ENCODE measurements at regions not wholly inside any gene's neighbourhood (a gene's known extent, or its start where the extent isn't known, plus 50 kb on each side); places are given as distances from the start of the nearest gene placed in this dataset.

- peaks cover 2% of the 10 kb centered on the region for H3K27me3 Mint-ChIP-seq (ENCODE audit: low read depth)
- no peak for TF ChIP-seq CTCF (IDR thresholded peaks at IDR 0.05)
- no peaks in the 10 kb centered on the region for H3K36me3 Mint-ChIP-seq (ENCODE audit: low read depth)
- no peak overlapping the region for H3K27ac Mint-ChIP-seq (ENCODE audit: unreplicated experiment)
- H3K4me1 Mint-ChIP-seq (ENCODE audit: low read depth) = peaks cover 26% of the 10 kb centered on the region
- H3K4me3 Mint-ChIP-seq (ENCODE audit: unreplicated experiment) = no peak overlapping the region
- no peaks in the 10 kb centered on the region for H3K9me3 Mint-ChIP-seq (ENCODE audit: low read depth)
- DNase-seq (ENCODE audit: low spot score) = no peak
Observed at GRCh38 chr10:124182088-124182541, 88.7 kb upstream of the CHST15 start.

- H3K27me3 Mint-ChIP-seq (ENCODE audit: low read depth) = peaks cover 2% of the 10 kb centered on the region
- peaks cover 31% of the 10 kb centered on the region for H3K4me1 Mint-ChIP-seq (ENCODE audit: low read depth)
- H3K4me3 Mint-ChIP-seq (ENCODE audit: unreplicated experiment) = no peak overlapping the region
- no peaks in the 10 kb centered on the region for H3K9me3 Mint-ChIP-seq (ENCODE audit: low read depth)
- DNase-seq (ENCODE audit: low spot score) = no peak
- H3K27ac Mint-ChIP-seq (ENCODE audit: unreplicated experiment) = no peak overlapping the region
- H3K36me3 Mint-ChIP-seq (ENCODE audit: low read depth) = no peaks in the 10 kb centered on the region
- TF ChIP-seq CTCF (IDR thresholded peaks at IDR 0.05) = no peak
Observed at GRCh38 chr10:124181656-124182055, 88.3 kb upstream of the CHST15 start.

GRCh38 chr10:124180947-124181549, 87.7 kb upstream of the CHST15 start:
- Mint-ChIP-seq H3K36me3 (ENCODE audit: low read depth) (no peaks in the 10 kb centered on the region), H3K9me3 (ENCODE audit: low read depth) (no peaks in the 10 kb centered on the region), H3K4me1 (ENCODE audit: low read depth) (peaks cover 37% of the 10 kb centered on the region), H3K27ac (ENCODE audit: unreplicated experiment) (peak overlapping the region; percentile 33), H3K4me3 (ENCODE audit: unreplicated experiment) (no peak overlapping the region), H3K27me3 (ENCODE audit: low read depth) (peaks cover 2% of the 10 kb centered on the region)
- TF ChIP-seq CTCF (IDR thresholded peaks at IDR 0.05) = no peak
- no peak for DNase-seq (ENCODE audit: low spot score)

GRCh38 chr10:124180044-124180745, 86.8 kb upstream of the CHST15 start:
- Mint-ChIP-seq H3K27ac (ENCODE audit: unreplicated experiment) (no peak overlapping the region), H3K36me3 (ENCODE audit: low read depth) (no peaks in the 10 kb centered on the region), H3K27me3 (ENCODE audit: low read depth) (peaks cover 2% of the 10 kb centered on the region), H3K4me1 (ENCODE audit: low read depth) (peaks cover 45% of the 10 kb centered on the region), H3K4me3 (ENCODE audit: unreplicated experiment) (no peak overlapping the region), H3K9me3 (ENCODE audit: low read depth) (no peaks in the 10 kb centered on the region)
- no peak for DNase-seq (ENCODE audit: low spot score)
- no peak for TF ChIP-seq CTCF (IDR thresholded peaks at IDR 0.05)

GRCh38 chr10:124179308-124180043, 86.1 kb upstream of the CHST15 start:
- H3K27ac Mint-ChIP-seq (ENCODE audit: unreplicated experiment) = no peak overlapping the region
- no peak for TF ChIP-seq CTCF (IDR thresholded peaks at IDR 0.05)

More at GRCh38 chr10:124179308-124180043, 86.1 kb upstream of the CHST15 start:
- Mint-ChIP-seq H3K4me1 (ENCODE audit: low read depth) (peaks cover 50% of the 10 kb centered on the region), H3K36me3 (ENCODE audit: low read depth) (no peaks in the 10 kb centered on the region), H3K4me3 (ENCODE audit: unreplicated experiment) (no peak overlapping the region), H3K9me3 (ENCODE audit: low read depth) (no peaks in the 10 kb centered on the region), H3K27me3 (ENCODE audit: low read depth) (peaks cover 2% of the 10 kb centered on the region)
- no peak for DNase-seq (ENCODE audit: low spot score)
